H1 (cell line): ENCODE measurements at regions not wholly inside any gene's neighbourhood (a gene's known extent, or its start where the extent isn't known, plus 50 kb on each side); places are given as distances from the start of the nearest gene placed in this dataset.

ENCODE experiments used
- CTCF ChIP-seq, 3 experiments: IDR thresholded peaks; 1 replicate in 2 of 3; 2 replicates in 1 of 3; pipeline versions ENCODE4 v1.5.1 to v1.6.1; 2011; ENCODE audit warnings: low read length in 3 of 3, mild to moderate bottlenecking in 3 of 3, inconsistent platforms in 2 of 3, low read depth in 1 of 3, moderate library complexity in 1 of 3; ENCODE audit not compliant: insufficient read depth in 1 of 3; ENCODE audit errors: control extremely low read depth in 1 of 3
- EZH2 ChIP-seq: fragments of 200-600 bp; sonication (generic); IDR thresholded peaks from 2 replicates; pipeline ENCODE4 v1.7.1; 2012; ENCODE audit warnings: low read depth, mild to moderate bottlenecking, moderate library complexity, low read length, inconsistent platforms; ENCODE audit not compliant: severe bottlenecking
- YY1 ChIP-seq: IDR thresholded peaks from 2 replicates; pipeline ENCODE4 v1.6.1; 2011; ENCODE audit warnings: low read depth, mild to moderate bottlenecking, low read length

DNA sequence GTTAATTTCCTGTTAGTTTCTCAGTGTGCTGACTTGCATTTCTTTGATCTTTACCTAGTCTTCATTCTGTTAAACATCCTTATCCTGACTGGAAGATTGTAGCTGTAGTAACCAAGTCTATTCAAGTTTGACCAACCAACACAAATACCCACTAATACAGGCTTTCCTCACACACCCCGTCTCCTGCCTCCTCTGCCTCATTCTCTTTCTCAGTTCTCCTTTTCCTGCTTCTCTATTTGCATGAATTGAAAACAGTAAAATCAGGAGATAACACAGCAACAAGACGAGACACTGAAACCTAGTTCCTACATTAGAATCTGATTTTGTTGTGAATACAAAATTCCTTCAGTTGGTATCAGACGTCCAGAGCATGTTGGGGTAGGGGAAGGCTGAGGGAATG is 116.9 kb upstream of the ARPP21 start:
- TF ChIP-seq EZH2 (no peak), CTCF (IDR thresholded peaks at IDR 0.05; ENCODE audit: control extremely low read depth in 1 of 3, insufficient read depth in 1 of 3, low read depth in 1 of 3, low read length in 3 of 3) (no peak), YY1 (no peak)
